Neural crest cell (in vitro differentiated cells): ENCODE measurements at regions not wholly inside any gene's neighbourhood (a gene's known extent, or its start where the extent isn't known, plus 50 kb on each side); places are given as distances from the start of the nearest gene placed in this dataset.

Experiments
- DNase-seq: peaks from one replicate; pipeline ENCODE4 v3.0.0; 2021; ENCODE audit warnings: low read depth, mixed read lengths, low spot score
- H3K27ac Mint-ChIP-seq: one replicate; pipeline ENCODE4 v1.8.0; 2021; ENCODE audit warnings: mild to moderate bottlenecking, mixed read lengths; ENCODE audit not compliant: unreplicated experiment
- H3K27me3 Mint-ChIP-seq: 2 replicates; pipeline ENCODE4 v1.8.0; 2021; ENCODE audit warnings: low read depth, mild to moderate bottlenecking, mixed read lengths
- H3K36me3 Mint-ChIP-seq: 2 replicates; pipeline ENCODE4 v1.8.0; 2021; ENCODE audit warnings: low read depth, mild to moderate bottlenecking, mixed read lengths
- H3K4me1 Mint-ChIP-seq: 2 replicates; pipeline ENCODE4 v1.8.0; 2021; ENCODE audit warnings: mixed read lengths
- H3K4me3 Mint-ChIP-seq: one replicate; pipeline ENCODE4 v1.8.0; 2021; ENCODE audit warnings: mild to moderate bottlenecking, mixed read lengths
- H3K9me3 Mint-ChIP-seq: 2 replicates; pipeline ENCODE4 v1.8.0; 2021; ENCODE audit warnings: mixed read lengths
- CTCF ChIP-seq: fragments of 200-600 bp; sonication (generic); conservative IDR thresholded peaks from 2 replicates; pipeline ENCODE4 v1.5.0; 2021; ENCODE audit warnings: antibody characterized with exemption, mild to moderate bottlenecking

DNA sequence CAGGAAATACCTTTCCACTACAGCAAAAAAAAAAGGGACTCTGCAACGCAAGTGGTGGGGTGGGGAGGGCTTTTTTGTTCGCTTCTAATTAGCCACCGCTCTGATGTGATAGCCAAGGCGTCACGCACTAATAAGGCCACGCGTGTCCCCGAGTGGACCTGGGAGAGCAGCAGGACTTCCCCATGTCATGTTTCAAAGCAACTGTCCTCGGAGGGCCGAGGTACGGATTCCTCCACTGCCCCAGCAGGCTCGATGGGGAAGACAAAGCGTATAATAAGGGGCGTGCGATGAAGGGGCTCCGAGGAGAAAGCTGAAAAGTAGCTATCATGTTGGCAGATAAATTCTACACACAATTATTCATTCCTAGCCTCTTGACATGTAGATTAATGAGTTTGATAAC, 179.7 kb upstream of the ZNF507 start:
- no peak for TF ChIP-seq CTCF
- Mint-ChIP-seq H3K9me3 (no peaks in the 10 kb centered on the region), H3K27me3 (peaks cover 15% of the 10 kb centered on the region), H3K4me1 (peaks cover 11% of the 10 kb centered on the region), H3K4me3 (no peak overlapping the region), H3K27ac (no peak overlapping the region), H3K36me3 (no peaks in the 10 kb centered on the region)
- DNase-seq, result no peak

DNA sequence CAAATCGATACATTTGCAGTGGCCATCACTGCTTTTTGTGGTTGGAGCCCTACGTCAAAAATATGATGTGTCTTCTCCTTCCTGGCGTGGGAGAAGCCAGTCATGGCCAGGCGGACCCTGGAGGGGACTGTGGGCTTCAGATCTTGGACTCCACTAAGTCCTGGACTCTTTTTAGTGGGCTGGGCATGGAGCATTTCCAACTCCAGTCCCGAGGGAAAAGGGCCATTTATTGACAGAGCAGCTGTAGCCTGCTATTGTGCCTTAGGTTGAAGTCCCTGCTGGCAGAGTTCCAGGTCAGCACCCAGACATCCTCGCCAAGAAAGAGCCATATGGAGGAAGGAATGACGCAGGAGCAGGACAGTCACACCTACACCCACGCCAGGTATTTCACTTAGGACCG, 179.2 kb upstream of the ZNF507 start:
- H3K36me3 Mint-ChIP-seq, result no peaks in the 10 kb centered on the region
- no peaks in the 10 kb centered on the region for H3K9me3 Mint-ChIP-seq
- H3K27ac Mint-ChIP-seq, result no peak overlapping the region
- H3K4me1 Mint-ChIP-seq, result peaks cover 13% of the 10 kb centered on the region
- peaks cover 13% of the 10 kb centered on the region for H3K27me3 Mint-ChIP-seq
- no peak overlapping the region for H3K4me3 Mint-ChIP-seq
- no peak for TF ChIP-seq CTCF
- DNase-seq, result no peak

- H3K4me3 Mint-ChIP-seq, result no peak overlapping the region
- TF ChIP-seq CTCF, result no peak
- no peak overlapping the region for H3K27ac Mint-ChIP-seq
- H3K36me3 Mint-ChIP-seq, result no peaks in the 10 kb centered on the region
- no peaks in the 10 kb centered on the region for H3K9me3 Mint-ChIP-seq
- H3K4me1 Mint-ChIP-seq, result peaks cover 25% of the 10 kb centered on the region
- no peak for DNase-seq
- peaks cover 16% of the 10 kb centered on the region for H3K27me3 Mint-ChIP-seq
These were observed 177.3 kb upstream of the ZNF507 start for GRCh38 chr19:32168111-32168510.

DNA sequence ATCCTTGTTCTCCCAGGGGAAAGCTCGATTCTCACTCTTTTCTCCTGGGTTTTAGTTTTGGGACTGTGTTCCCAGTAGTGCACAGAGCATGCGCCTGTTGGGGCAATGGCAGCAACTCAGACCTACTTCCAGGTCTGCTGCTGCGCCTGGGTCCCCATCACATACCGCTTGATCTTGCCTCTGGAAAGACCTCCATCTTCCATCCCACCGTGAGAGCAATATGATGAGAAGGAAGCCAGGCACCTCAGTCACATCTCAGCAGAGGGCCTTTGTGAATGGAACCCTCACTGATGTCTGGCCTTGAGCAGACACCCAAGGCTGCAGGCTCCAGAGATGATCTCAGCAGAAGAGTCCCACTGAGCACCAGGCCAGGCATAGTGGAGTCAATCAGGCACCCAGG, 176.8 kb upstream of the ZNF507 start:
- Mint-ChIP-seq H3K27ac (no peak overlapping the region), H3K4me3 (no peak overlapping the region), H3K27me3 (peaks cover 16% of the 10 kb centered on the region), H3K4me1 (peaks cover 25% of the 10 kb centered on the region), H3K36me3 (no peaks in the 10 kb centered on the region), H3K9me3 (no peaks in the 10 kb centered on the region)
- DNase-seq, result no peak
- TF ChIP-seq CTCF, result no peak

DNA sequence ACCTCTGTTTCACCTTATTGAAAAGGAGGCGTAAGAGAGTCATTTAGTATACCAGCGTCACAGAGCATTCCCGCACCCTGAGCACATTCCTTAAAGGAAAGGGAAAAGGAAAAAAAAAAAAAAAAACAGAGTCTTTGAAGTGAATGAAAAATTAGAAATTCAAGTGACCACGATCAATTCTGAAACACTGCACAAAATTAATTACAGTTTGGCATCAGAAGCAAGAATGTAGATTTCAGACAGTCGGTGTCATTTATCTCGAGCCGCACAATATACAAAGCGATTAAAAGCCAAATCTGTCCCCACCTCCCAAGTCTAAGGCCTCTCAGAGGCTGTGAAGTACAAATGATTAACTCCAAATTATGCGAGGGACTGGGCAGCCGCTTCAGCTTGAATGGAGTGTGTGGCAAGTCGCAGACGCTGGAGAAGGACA, 173.7 kb upstream of the ZNF507 start:
- Mint-ChIP-seq H3K4me1 (peaks cover 25% of the 10 kb centered on the region), H3K27me3 (peaks cover 24% of the 10 kb centered on the region), H3K9me3 (no peaks in the 10 kb centered on the region), H3K27ac (no peak overlapping the region), H3K36me3 (no peaks in the 10 kb centered on the region), H3K4me3 (no peak overlapping the region)
- no peak for DNase-seq
- no peak for TF ChIP-seq CTCF
